IPS-NIHi7 (cell line): ENCODE measurements at regions not wholly inside any gene's neighbourhood (a gene's known extent, or its start where the extent isn't known, plus 50 kb on each side); places are given as distances from the start of the nearest gene placed in this dataset.
"Not testable (repeated sequence)": the region's sequence is repeated elsewhere in the genome, so short reads cannot be mapped to it uniquely, and the experiment has no call there.

Source experiments
- DNase-seq: peaks from one replicate; pipeline ENCODE4 v3.0.0; 2012; ENCODE audit warnings: mixed read lengths; ENCODE audit errors: extremely low spot score

- no peak for DNase-seq
Measured at GRCh38 chr17:53765609-53766008, 57.1 kb upstream of the KIF2B start.

GRCh38 chr17:53765129-53765528, 57.6 kb upstream of the KIF2B start:
- DNase-seq = no peak

- DNase-seq = no peak
Measured at GRCh38 chr17:53757559-53757958, 65.2 kb upstream of the KIF2B start.

GRCh38 chr17:53757116-53757515, 65.6 kb upstream of the KIF2B start:
- DNase-seq = not testable (repeated sequence)

- peak; percentile 57 for DNase-seq
Measured at GRCh38 chr17:53749178-53749577, 73.5 kb upstream of the KIF2B start.

- DNase-seq = not testable (repeated sequence)
Measured at GRCh38 chr17:53748159-53748820, 74.4 kb upstream of the KIF2B start.

GRCh38 chr17:53740312-53740711, 82.4 kb upstream of the KIF2B start:
- no peak for DNase-seq

GRCh38 chr17:53736516-53737240, 86.0 kb upstream of the KIF2B start:
- no peak for DNase-seq

- DNase-seq = no peak
Measured at GRCh38 chr17:53724726-53725125, 98.0 kb upstream of the KIF2B start.

- DNase-seq = peak; percentile 14
Measured at GRCh38 chr17:53722407-53722806, 100.3 kb upstream of the KIF2B start.

GRCh38 chr17:53721101-53721500, 101.6 kb upstream of the KIF2B start:
- no peak for DNase-seq

- DNase-seq = no peak
Measured at GRCh38 chr17:53719229-53719628, 103.5 kb upstream of the KIF2B start.

GRCh38 chr17:53707566-53707965, 115.2 kb upstream of the KIF2B start:
- no peak for DNase-seq

GRCh38 chr17:53696286-53696685, 126.4 kb upstream of the KIF2B start:
- DNase-seq = no peak

GRCh38 chr17:53687324-53687723, 135.4 kb upstream of the KIF2B start:
- DNase-seq = no peak

GRCh38 chr17:53680745-53681144, 142.0 kb upstream of the KIF2B start:
- no peak for DNase-seq

GRCh38 chr17:53668854-53669253, 153.9 kb upstream of the KIF2B start:
- DNase-seq = no peak

- DNase-seq = no peak
Measured at GRCh38 chr17:53662608-53663007, 160.1 kb upstream of the KIF2B start.

- DNase-seq = no peak
Measured at GRCh38 chr17:53659181-53659580, 163.5 kb upstream of the KIF2B start.

GRCh38 chr17:53655591-53655990, 167.1 kb upstream of the KIF2B start:
- no peak for DNase-seq

- no peak for DNase-seq
Measured at GRCh38 chr17:53649201-53649600, 173.5 kb upstream of the KIF2B start.

GRCh38 chr17:53646835-53647234, 175.9 kb upstream of the KIF2B start:
- no peak for DNase-seq

- no peak for DNase-seq
Measured at GRCh38 chr17:53640808-53641207, 181.9 kb upstream of the KIF2B start.

- DNase-seq = no peak
Measured at GRCh38 chr17:53635444-53635843, 187.3 kb upstream of the KIF2B start.
